Right atrium auricular region (tissue), 2 donors: ENCODE measurements at regions not wholly inside any gene's neighbourhood (a gene's known extent, or its start where the extent isn't known, plus 50 kb on each side); places are given as distances from the start of the nearest gene placed in this dataset.

Source experiments
- DNase-seq: peaks from one replicate; pipeline ENCODE4 v3.0.0-alpha.2; 2019; ENCODE audit warnings: low spot score
- H3K27ac ChIP-seq, 2 donors: fragments of 200-600 bp; sonication (generic); 1 replicate in 1 of 2; 2 replicates in 1 of 2; pipeline ENCODE4 v1.5.1; 2016 to 2019
- H3K27me3 ChIP-seq, 2 donors: fragments of 200-600 bp; sonication (generic); one replicate each; pipeline versions ENCODE4 v1.5.1 to v1.6.0; 2017 to 2019
- H3K36me3 ChIP-seq: fragments of 200-600 bp; sonication (generic); one replicate; pipeline ENCODE4 v1.5.1; 2016
- H3K4me1 ChIP-seq, 2 donors: fragments of 200-600 bp; sonication (generic); one replicate each; pipeline versions ENCODE4 v1.5.1 to v1.6.0; 2017 to 2019
- H3K4me3 ChIP-seq, 2 donors: fragments of 200-600 bp; sonication (generic); 1 replicate in 1 of 2; 2 replicates in 1 of 2; pipeline ENCODE4 v1.5.1; 2017 to 2019; ENCODE audit warnings: mild to moderate bottlenecking in 1 of 2, moderate library complexity in 1 of 2
- H3K9me3 ChIP-seq, 2 donors: fragments of 200-600 bp; sonication (generic); one replicate each; pipeline ENCODE4 v1.5.1; 2019
- TF ChIP-seq, protein P1 (sequence below), 2 donors: fragments of 200-600 bp; sonication (generic); IDR thresholded peaks; one replicate each; pipeline ENCODE4 v1.5.1; 2019; ENCODE audit warnings: antibody characterized with exemption in 2 of 2

DNA sequence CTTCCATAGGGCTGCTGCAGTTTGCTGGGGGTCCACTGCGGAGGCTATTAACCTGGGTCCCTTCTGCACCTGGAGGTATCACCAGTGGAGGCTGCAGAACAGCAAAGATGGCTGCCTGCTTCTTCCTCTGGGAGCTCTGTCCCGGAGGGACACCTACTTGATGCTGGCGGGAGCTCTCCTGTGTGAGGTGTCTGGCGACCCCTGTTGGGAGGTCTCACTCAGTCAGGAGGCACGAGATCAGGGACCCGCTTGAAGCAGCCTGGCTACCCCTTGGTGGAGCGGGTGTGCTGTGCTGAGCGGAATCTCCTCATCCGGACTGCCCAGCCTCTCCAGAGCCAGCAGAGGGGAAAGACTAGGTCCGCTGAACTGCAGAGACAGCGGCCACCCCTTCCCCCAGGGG, 56.0 kb upstream of the CTXND1 start:
- Histone ChIP-seq H3K27ac (no peak overlapping the region), H3K36me3 (no peaks in the 10 kb centered on the region), H3K9me3 (no peaks in the 10 kb centered on the region), H3K27me3 (no peaks in the 10 kb centered on the region), H3K4me1 (no peaks in the 10 kb centered on the region), H3K4me3 (no peak overlapping the region)
- DNase-seq = no peak
- TF ChIP-seq, protein P1, sequence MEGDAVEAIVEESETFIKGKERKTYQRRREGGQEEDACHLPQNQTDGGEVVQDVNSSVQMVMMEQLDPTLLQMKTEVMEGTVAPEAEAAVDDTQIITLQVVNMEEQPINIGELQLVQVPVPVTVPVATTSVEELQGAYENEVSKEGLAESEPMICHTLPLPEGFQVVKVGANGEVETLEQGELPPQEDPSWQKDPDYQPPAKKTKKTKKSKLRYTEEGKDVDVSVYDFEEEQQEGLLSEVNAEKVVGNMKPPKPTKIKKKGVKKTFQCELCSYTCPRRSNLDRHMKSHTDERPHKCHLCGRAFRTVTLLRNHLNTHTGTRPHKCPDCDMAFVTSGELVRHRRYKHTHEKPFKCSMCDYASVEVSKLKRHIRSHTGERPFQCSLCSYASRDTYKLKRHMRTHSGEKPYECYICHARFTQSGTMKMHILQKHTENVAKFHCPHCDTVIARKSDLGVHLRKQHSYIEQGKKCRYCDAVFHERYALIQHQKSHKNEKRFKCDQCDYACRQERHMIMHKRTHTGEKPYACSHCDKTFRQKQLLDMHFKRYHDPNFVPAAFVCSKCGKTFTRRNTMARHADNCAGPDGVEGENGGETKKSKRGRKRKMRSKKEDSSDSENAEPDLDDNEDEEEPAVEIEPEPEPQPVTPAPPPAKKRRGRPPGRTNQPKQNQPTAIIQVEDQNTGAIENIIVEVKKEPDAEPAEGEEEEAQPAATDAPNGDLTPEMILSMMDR (IDR thresholded peaks at IDR 0.05) = no peak

DNA sequence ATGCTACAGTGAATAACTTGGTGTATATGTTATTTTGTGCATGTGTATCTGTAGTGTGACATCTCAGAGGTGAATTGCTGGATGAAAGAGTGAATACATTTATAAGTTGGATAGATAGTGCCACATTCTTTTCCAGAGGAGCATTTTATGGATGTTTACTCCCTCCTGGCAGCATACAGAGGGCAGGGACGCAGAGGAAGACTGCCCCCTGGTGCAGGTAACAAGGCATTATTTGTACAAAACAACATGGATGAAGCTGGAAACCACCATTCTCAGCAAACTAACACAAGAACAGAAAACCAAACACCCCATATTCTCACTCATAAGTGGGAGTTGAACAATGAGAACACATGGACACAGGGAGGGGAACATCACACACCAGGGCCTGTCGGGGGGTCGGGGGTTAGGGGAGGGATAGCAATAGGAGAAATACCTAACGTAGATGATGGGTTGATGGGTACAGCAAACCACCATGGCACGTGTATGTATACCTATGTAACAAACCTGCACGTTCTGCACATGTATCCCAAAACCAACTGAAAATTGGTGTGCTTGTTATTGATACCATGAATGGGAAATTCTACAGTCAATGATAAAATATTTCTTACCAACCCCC, 57.9 kb upstream of the CTXND1 start:
- TF ChIP-seq, protein P1 (IDR thresholded peaks at IDR 0.05) = peak in 1 of 2 donors; percentile 65
- no peak overlapping the region for H3K27ac ChIP-seq

DNA sequence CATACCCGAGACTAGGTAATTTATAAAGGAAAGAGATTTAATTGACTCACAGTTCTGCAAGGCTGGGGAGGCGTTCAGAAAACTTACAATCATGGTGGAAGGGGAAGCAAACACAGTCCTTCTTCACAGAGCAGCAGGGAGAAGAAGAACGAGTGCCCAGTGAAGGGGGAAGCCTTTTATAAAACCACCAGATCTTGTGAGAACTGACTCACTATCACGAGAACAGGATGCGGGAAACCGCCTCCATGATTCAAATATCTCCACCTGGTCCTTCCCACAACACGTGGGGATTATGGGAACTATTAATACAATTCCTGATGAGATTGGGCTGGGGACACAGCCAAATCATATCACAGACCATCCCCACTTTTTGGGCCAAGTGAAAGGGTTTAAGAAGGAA, 58.8 kb upstream of the CTXND1 start:
- Histone ChIP-seq H3K4me3 (no peak overlapping the region), H3K4me1 (no peaks in the 10 kb centered on the region), H3K27me3 (no peaks in the 10 kb centered on the region), H3K9me3 (no peaks in the 10 kb centered on the region), H3K27ac (no peak overlapping the region), H3K36me3 (no peaks in the 10 kb centered on the region)
- TF ChIP-seq, protein P1 (IDR thresholded peaks at IDR 0.05) = no peak
- DNase-seq = no peak

More for the DNA sequence above, 57.9 kb upstream of the CTXND1 start:
- Histone ChIP-seq H3K27me3 (no peaks in the 10 kb centered on the region), H3K36me3 (no peaks in the 10 kb centered on the region), H3K4me3 (no peak overlapping the region), H3K4me1 (no peaks in the 10 kb centered on the region), H3K9me3 (no peaks in the 10 kb centered on the region)
- no peak for DNase-seq

DNA sequence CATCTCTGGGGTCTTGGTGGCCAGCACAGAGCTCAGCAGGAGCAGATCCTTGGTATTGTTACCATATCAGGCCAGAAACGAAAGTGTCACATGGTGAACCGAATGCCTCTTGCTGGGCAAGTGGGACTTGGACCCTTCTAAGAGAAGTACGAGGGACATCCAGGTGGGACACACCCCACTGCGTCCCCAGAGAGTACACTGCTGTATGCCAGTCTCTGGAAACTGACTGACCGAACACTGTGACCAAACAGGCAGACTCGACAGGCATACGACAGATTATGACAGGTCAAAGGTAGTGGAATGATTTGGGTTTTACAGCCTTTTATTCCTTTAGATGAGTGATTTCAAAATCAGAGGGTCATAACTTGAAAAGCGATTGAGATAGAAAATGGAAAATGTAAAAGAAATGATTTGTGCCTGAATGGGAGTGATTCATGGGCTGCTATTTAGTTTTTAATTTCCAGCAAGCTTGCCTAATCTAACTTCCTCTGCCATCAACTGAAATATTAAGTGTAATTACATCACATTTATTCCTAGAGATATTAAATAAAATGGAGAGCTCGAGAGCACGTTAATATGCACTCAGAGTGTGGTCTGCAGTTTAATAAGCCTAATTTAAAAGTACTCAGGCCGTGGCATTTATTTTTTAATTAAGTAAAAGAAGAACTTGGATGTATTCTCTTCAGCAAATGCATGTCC, 63.4 kb upstream of the CTXND1 start:
- Histone ChIP-seq H3K9me3 (no peaks in the 10 kb centered on the region), H3K4me1 (peaks cover 0 to 6% of the 10 kb centered on the region in 2 donors), H3K36me3 (no peaks in the 10 kb centered on the region), H3K4me3 (no peak overlapping the region), H3K27me3 (no peaks in the 10 kb centered on the region), H3K27ac (no peak overlapping the region)
- TF ChIP-seq, protein P1 (IDR thresholded peaks at IDR 0.05) = no peak
- DNase-seq = no peak

DNA sequence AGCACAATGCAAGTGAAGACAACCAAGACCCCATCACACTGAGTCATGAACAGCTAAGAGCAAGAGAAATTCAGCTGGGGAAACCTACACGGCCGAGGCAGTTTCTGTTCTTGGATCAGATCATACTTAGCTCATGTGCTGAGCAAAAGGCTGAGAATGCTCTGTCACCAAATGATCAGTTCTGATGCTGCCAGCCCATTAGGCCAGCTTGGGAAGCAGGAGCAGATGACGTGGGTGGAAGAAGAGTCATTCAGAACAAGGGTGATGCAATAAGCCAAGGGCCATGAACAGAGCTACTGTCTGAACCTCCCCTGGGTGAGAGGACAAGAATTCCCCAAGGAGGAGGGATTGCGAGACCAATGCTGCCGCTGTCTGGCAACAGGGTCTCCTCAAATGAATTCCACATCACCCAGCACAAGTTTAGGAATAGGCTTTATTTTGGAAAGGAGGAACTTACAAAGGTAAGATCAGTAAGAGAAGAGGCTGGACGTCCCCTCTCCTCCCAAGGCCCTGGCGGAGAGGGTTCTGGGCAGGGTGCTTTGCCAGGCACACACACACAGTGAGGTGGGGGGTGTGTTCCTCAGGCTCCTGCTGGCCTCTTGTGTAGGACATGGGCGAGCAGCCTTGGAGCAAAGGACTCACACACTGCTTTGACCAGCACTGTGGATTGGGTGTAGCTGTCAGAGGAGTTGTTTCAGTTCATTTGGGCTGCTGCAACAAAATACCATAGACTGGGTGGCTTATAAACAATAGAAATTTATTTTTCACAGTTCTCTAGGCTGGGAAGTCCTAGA, 65.6 kb upstream of the CTXND1 start:
- TF ChIP-seq, protein P1 (IDR thresholded peaks at IDR 0.05) = no peak
- peak; percentile 83 for DNase-seq
- no peaks in the 10 kb centered on the region for H3K27me3 ChIP-seq
- peak overlapping the region in 1 of 2 donors; percentile 51 for H3K27ac ChIP-seq
- H3K4me1 ChIP-seq = peaks cover 0 to 6% of the 10 kb centered on the region in 2 donors
- no peaks in the 10 kb centered on the region for H3K9me3 ChIP-seq
- no peaks in the 10 kb centered on the region for H3K36me3 ChIP-seq
- no peak overlapping the region for H3K4me3 ChIP-seq
